A549 (cell line): ENCODE measurements at regions not wholly inside any gene's neighbourhood (a gene's known extent, or its start where the extent isn't known, plus 50 kb on each side); places are given as distances from the start of the nearest gene placed in this dataset.
A peak's percentile ranks its signal among the peaks of the same experiment; 100 is the strongest.

ENCODE experiments used
- ATAC-seq, 2 experiments: fragments of 200-7000 bp in 1 of 2; fragments of >200 bp in 1 of 2; cut with Nextera tagmentation in 1 of 2; cut with Tn5 transposase in 1 of 2; 3 replicates each; pipeline versions ENCODE4 v1.8.0 to v1.9.1; 2018 to 2020; ENCODE audit warnings: mild to moderate bottlenecking in 1 of 2, moderate library complexity in 1 of 2
- CTCF ChIA-PET: fragments of 300-600 bp; sonication (Branson Sonifier 250); formaldehyde crosslinking; extraction: SDS; loops from one replicate; lab custom pipeline; 2021; ENCODE audit warnings: antibody characterized with exemption, inconsistent platforms; lab: Yijun Ruan, JAX
- POLR2A ChIA-PET: fragments of 350-600 bp; formaldehyde crosslinking; extraction: SDS; loops from one replicate; lab custom pipeline; 2021; ENCODE audit warnings: antibody characterized with exemption, inconsistent platforms; lab: Yijun Ruan, JAX
- DNase-seq, 2 experiments: peaks; one replicate each; pipeline versions ENCODE4 v3.0.0 to v3.0.0-alpha.2; 2011 to 2016; ENCODE audit warnings: low read depth in 1 of 2, low spot score in 1 of 2
- FAIRE-seq: peaks from 2 replicates; lab custom pipeline; 2011; peaks lifted over from hg19 to GRCh38; lab: Jason Lieb, UNC
- H3K27ac ChIP-seq, 2 experiments: fragments of >200 bp; sonication (Bioruptor Twin); formaldehyde crosslinking; 3 replicates each; pipeline ENCODE4 v1.5.1; 2016 to 2017
- H3K4me1 ChIP-seq: fragments of >200 bp; sonication (Bioruptor Twin); formaldehyde crosslinking; 3 replicates; pipeline ENCODE4 v1.6.1; 2016
- H3K4me2 ChIP-seq: fragments of >200 bp; sonication (Bioruptor Twin); formaldehyde crosslinking; 3 replicates; pipeline ENCODE4 v1.6.1; 2016
- H3K4me3 ChIP-seq: fragments of >200 bp; sonication (Bioruptor Twin); formaldehyde crosslinking; 3 replicates; pipeline ENCODE4 v1.5.1; 2016
- H3K9me3 ChIP-seq: fragments of >200 bp; sonication (Bioruptor Twin); formaldehyde crosslinking; 3 replicates; pipeline ENCODE4 v1.6.1; 2016
- CEBPB ChIP-seq, 2 experiments: fragments of >200 bp in 1 of 2; sonication (Bioruptor Twin) in 1 of 2; formaldehyde crosslinking in 1 of 2; IDR thresholded peaks; 2 replicates each; pipeline ENCODE4 v1.6.1; 2012 to 2016
- CTCF ChIP-seq: fragments of >200 bp; sonication (Bioruptor Twin); formaldehyde crosslinking; IDR thresholded peaks from 3 replicates; pipeline ENCODE4 v1.5.1; 2016
- EHF ChIP-seq: fragments of 250-450 bp; sonication (Bioruptor Pico); IDR thresholded peaks from 2 replicates; pipeline ENCODE4 v1.5.0; 2020; ENCODE audit warnings: mild to moderate bottlenecking
- JUNB ChIP-seq: fragments of >200 bp; sonication (Bioruptor Twin); formaldehyde crosslinking; IDR thresholded peaks from 2 replicates; pipeline ENCODE4 v1.6.1; 2016
- MAFK ChIP-seq: fragments of 450-650 bp; IDR thresholded peaks from 2 replicates; pipeline ENCODE4 v1.6.1; 2014; ENCODE audit not compliant: partially characterized antibody
- ZFP36 ChIP-seq: fragments of 450-650 bp; IDR thresholded peaks from 2 replicates; pipeline ENCODE4 v1.6.1; 2014; ENCODE audit warnings: borderline replicate concordance; ENCODE audit not compliant: partially characterized antibody
- ZNF302 ChIP-seq: fragments of 250-450 bp; sonication (Bioruptor Pico); IDR thresholded peaks from 2 replicates; pipeline ENCODE4 v1.9.0; 2021; ENCODE audit warnings: inconsistent platforms, mild to moderate bottlenecking, moderate library complexity
- WGBS: methylation state at CpG from one replicate; pipeline ENCODE4 v1.1.6; 2017; ENCODE audit errors: missing lambda C conversion rate; 5-methylcytosine and 5-hydroxymethylcytosine counted together
- small RNA-seq, 6 experiments: library from RNA; depleted of rRNA; stranded (forward); fragments of <200 nt; gene quantifications; one replicate each; pipeline ENCODE3, GENCODE V24; 2012
- TF ChIP-seq, protein P1 (sequence below): fragments of 150-350 bp; IDR thresholded peaks from 2 replicates; pipeline ENCODE4 v1.6.1; 2014; ENCODE audit warnings: low read depth, mild to moderate bottlenecking, low read length

GRCh38 chr11:121688055-121688491, 235.3 kb upstream of the SORL1-AS1 start (continued):
- TF ChIP-seq CTCF (no peak), JUNB (no peak), ZFP36 (no peak), CEBPB (IDR thresholded peaks at IDR 0.05) (no peak), EHF (CRISPR knock-in tag) (no peak), ZNF302 (CRISPR knock-in tag) (no peak)

- no peak for DNase-seq
- POLR2A ChIA-PET: no interaction called here
- no peak for FAIRE-seq
- Histone ChIP-seq H3K27ac (no peak overlapping the region), H3K4me1 (no peaks in the 10 kb centered on the region), H3K4me2 (no peak overlapping the region), H3K4me3 (no peak overlapping the region), H3K9me3 (no peaks in the 10 kb centered on the region)
- peak; percentile 14 for TF ChIP-seq MAFK
- TF ChIP-seq, protein P1, sequence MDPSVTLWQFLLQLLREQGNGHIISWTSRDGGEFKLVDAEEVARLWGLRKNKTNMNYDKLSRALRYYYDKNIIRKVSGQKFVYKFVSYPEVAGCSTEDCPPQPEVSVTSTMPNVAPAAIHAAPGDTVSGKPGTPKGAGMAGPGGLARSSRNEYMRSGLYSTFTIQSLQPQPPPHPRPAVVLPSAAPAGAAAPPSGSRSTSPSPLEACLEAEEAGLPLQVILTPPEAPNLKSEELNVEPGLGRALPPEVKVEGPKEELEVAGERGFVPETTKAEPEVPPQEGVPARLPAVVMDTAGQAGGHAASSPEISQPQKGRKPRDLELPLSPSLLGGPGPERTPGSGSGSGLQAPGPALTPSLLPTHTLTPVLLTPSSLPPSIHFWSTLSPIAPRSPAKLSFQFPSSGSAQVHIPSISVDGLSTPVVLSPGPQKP: no peak
- 85% methylated on average over 3 of the region's 3 CpGs for WGBS
- CTCF ChIA-PET: no interaction called here
- ATAC-seq: no peak
Observed at GRCh38 chr11:121683791-121684190, 231.0 kb upstream of the SORL1-AS1 start.

Small RNAs in the stretch of these regions (small RNA-seq; reads per million reads assigned to genes)
- 0 to 2.3 (median 0) reads per million in 6 experiments for gene RNU6-256P
